ENCODE measurements at regions not wholly inside any gene's neighbourhood (a gene's known extent, or its start where the extent isn't known, plus 50 kb on each side); places are given as distances from the start of the nearest gene placed in this dataset.

DNA sequence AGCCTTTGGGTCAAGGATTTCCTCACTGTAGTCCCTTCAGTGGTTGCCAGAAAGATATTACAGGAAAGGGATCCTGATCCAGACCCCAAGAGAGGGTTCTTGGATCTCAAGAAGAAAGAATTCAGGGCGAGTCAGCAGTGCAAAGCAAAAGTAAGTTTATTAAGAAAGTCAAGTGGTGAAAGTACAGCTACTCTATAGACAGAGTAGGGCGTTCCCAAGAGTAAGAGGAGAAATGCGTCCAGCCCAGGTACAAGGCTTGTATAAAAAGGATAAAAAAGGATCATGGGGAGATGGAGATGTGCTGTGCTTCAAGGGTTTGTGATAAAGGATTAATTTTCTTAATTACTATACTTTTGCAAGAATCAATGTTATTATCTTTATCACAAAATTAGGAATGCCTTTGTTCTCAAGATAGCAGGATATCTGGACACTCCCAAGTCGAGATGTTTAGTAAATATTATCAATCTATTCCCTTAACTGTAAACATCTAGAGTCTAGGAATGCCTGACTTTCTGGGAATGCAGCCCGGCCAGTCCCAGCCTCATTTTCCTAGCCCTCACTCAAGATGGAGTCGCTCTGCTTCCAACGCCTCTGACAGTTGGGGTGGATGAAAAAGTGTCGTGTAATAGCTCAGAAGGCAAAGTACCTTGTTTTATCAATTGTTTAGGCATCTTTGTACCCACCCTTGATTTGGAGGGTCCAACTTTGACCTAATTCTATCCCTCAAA lies 360.7 kb downstream of the GPM6A start:
- DNase-seq (ENCODE audit: low read depth): no peak
- no peak overlapping the region for H3K4me3 ChIP-seq (ENCODE audit: low read length)
- no peak for TF ChIP-seq CTCF (conservative IDR thresholded peaks at IDR 0.05; ENCODE audit: low read depth, low read length)

DNA sequence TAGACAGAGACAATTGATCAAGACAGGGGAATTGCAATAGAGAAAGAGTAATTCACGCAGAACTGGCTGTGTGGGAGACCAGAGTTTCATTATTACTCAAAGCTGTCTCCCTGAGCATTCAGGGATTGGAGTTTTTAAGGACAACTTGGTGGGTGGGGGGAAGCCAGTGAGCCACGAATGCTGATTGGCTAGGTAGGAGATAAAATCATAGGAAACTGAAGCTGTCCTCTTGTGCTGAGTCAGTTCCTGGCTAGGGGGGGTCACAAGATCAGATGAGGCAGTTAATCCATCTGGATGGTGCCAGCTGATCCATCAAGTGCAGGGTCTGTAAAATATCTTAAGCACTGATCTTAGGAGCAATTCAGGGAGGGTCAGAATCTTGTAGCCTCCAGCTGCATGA lies 358.6 kb downstream of the GPM6A start:
- H3K4me3 ChIP-seq (ENCODE audit: low read length): no peak overlapping the region
- TF ChIP-seq CTCF (conservative IDR thresholded peaks at IDR 0.05; ENCODE audit: low read depth, low read length): no peak
- DNase-seq (ENCODE audit: low read depth): peak; percentile 34

GRCh38 chr4:175456131-175456530 lies 355.9 kb downstream of the GPM6A start:
- TF ChIP-seq CTCF (conservative IDR thresholded peaks at IDR 0.05; ENCODE audit: low read depth, low read length): no peak
- no peak for DNase-seq (ENCODE audit: low read depth)
- no peak overlapping the region for H3K4me3 ChIP-seq (ENCODE audit: low read length)

DNA sequence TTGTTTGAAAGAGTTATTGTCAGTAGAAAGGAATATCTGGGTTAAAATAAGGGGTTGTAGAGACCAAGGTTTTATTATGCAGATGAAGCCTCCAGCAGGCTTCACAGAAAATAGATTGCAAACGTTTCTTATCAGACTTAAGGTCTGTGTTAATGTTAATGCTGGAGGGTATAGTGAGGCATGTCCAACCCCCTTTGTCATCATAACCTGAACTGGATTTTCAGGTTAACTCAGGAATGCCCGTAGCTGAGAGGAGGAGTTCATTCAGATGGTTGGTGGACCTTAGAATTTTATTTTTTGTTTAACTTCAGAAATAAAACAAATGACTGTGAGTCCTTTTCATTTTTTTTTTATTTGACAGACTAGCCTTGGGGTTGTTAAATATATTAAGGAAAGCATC lies 354.1 kb downstream of the GPM6A start:
- no peak overlapping the region for H3K4me3 ChIP-seq (ENCODE audit: low read length)
- DNase-seq (ENCODE audit: low read depth): no peak
- TF ChIP-seq CTCF (conservative IDR thresholded peaks at IDR 0.05; ENCODE audit: low read depth, low read length): no peak

GRCh38 chr4:175459571-175459970 lies 352.5 kb downstream of the GPM6A start:
- TF ChIP-seq CTCF (conservative IDR thresholded peaks at IDR 0.05; ENCODE audit: low read depth, low read length): no peak
- no peak overlapping the region for H3K4me3 ChIP-seq (ENCODE audit: low read length)

DNA sequence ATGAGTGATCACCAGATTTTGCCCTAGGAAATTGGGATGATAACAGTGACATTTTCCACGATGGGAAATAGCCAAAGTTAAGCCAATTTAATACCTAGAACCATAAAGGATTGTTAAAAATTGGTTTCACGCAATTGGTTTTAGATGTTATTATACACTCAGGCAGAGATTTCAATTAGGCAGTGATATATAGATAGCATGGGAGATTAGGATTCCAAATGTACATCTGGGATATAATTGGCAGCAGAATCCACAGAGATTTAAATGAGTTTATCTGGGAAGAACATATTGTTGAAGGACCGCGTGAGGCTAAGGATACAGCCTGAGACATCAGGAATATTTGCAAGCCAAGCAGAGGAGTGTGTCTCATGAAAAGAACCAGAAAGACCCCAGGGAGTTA lies 351.6 kb downstream of the GPM6A start:
- TF ChIP-seq CTCF (conservative IDR thresholded peaks at IDR 0.05; ENCODE audit: low read depth, low read length): no peak
- DNase-seq (ENCODE audit: low read depth): no peak
- H3K4me3 ChIP-seq (ENCODE audit: low read length): no peak overlapping the region

More at GRCh38 chr4:175459571-175459970, 352.5 kb downstream of the GPM6A start:
- no peak for DNase-seq (ENCODE audit: low read depth)

DNA sequence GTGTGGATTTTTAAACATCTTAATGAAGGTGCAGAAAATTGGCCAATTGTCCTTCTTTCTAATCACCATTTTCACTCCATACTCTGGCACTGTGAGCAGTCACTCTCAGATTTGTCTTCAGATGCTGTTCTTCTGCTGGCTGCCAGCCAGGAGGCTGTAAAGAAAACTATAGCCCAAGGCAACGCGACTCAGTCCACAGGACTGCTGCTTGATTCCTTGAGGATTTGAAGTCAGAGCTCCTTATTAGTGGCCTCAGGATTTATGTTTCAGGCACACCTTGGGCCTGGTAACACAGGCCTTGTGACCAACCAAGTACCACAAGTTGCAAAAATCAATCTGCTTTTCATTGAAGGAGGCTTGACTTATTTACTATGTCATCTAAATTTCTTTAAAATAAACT lies 342.6 kb downstream of the GPM6A start:
- no peak overlapping the region for H3K4me3 ChIP-seq (ENCODE audit: low read length)
- DNase-seq (ENCODE audit: low read depth): no peak
- TF ChIP-seq CTCF (conservative IDR thresholded peaks at IDR 0.05; ENCODE audit: low read depth, low read length): no peak

All from retinal pigment epithelial cell (primary cell).